HCEC 1CT (cell line): ENCODE measurements at regions not wholly inside any gene's neighbourhood (a gene's known extent, or its start where the extent isn't known, plus 50 kb on each side); places are given as distances from the start of the nearest gene placed in this dataset.

Experiments used
- DNase-seq: peaks from one replicate; pipeline ENCODE4 v3.0.0-alpha.2; 2017

GRCh38 chr9:107969141-107969540, 479.6 kb upstream of the KLF4 start:
- DNase-seq = no peak

GRCh38 chr9:107963246-107963645, 473.7 kb upstream of the KLF4 start:
- no peak for DNase-seq

GRCh38 chr9:107960916-107961315, 471.3 kb upstream of the KLF4 start:
- DNase-seq = no peak

GRCh38 chr9:107954312-107954711, 464.7 kb upstream of the KLF4 start:
- no peak for DNase-seq

- DNase-seq = no peak
Observed at GRCh38 chr9:107953556-107954125, 464.1 kb upstream of the KLF4 start.

- DNase-seq = no peak
Observed at GRCh38 chr9:107952773-107953172, 463.2 kb upstream of the KLF4 start.

GRCh38 chr9:107951511-107951910, 461.9 kb upstream of the KLF4 start:
- DNase-seq = no peak

GRCh38 chr9:107949061-107949460, 459.5 kb upstream of the KLF4 start:
- no peak for DNase-seq

- DNase-seq = no peak
Observed at GRCh38 chr9:107948601-107949000, 459.0 kb upstream of the KLF4 start.

GRCh38 chr9:107948086-107948485, 458.5 kb upstream of the KLF4 start:
- DNase-seq = no peak

GRCh38 chr9:107946364-107947141, 457.0 kb upstream of the KLF4 start:
- no peak for DNase-seq

- DNase-seq = no peak
Observed at GRCh38 chr9:107945961-107946360, 456.4 kb upstream of the KLF4 start.

GRCh38 chr9:107945493-107945892, 455.9 kb upstream of the KLF4 start:
- no peak for DNase-seq

GRCh38 chr9:107944387-107944786, 454.8 kb upstream of the KLF4 start:
- DNase-seq = no peak

- DNase-seq = no peak
Observed at GRCh38 chr9:107943901-107944300, 454.3 kb upstream of the KLF4 start.

- DNase-seq = peak; percentile 13
Observed at GRCh38 chr9:107942856-107943255, 453.3 kb upstream of the KLF4 start.

- DNase-seq = no peak
Observed at GRCh38 chr9:107942291-107942690, 452.7 kb upstream of the KLF4 start.

GRCh38 chr9:107940616-107941595, 451.3 kb upstream of the KLF4 start:
- no peak for DNase-seq

- no peak for DNase-seq
Observed at GRCh38 chr9:107938801-107939386, 449.3 kb upstream of the KLF4 start.

- no peak for DNase-seq
Observed at GRCh38 chr9:107935931-107936330, 446.4 kb upstream of the KLF4 start.

- DNase-seq = no peak
Observed at GRCh38 chr9:107933516-107933915, 443.9 kb upstream of the KLF4 start.

GRCh38 chr9:107933097-107933496, 443.5 kb upstream of the KLF4 start:
- no peak for DNase-seq

- no peak for DNase-seq
Observed at GRCh38 chr9:107932601-107933000, 443.0 kb upstream of the KLF4 start.
